HG03039 (cell line): ENCODE measurements at regions not wholly inside any gene's neighbourhood (a gene's known extent, or its start where the extent isn't known, plus 50 kb on each side); places are given as distances from the start of the nearest gene placed in this dataset.

Experiments used
- ATAC-seq: cut with Tn5 transposase; IDR thresholded peaks from one replicate; pipeline ENCODE4 v1.9.1; 2021; ENCODE audit warnings: mild to moderate bottlenecking, moderate library complexity; ENCODE audit not compliant: unreplicated experiment

GRCh38 chr3:118262800-118263402, 771.7 kb downstream of the IGSF11 start:
- no peak for ATAC-seq

GRCh38 chr3:118267588-118267987, 767.1 kb downstream of the IGSF11 start:
- ATAC-seq, result no peak

- ATAC-seq, result no peak
Measured at GRCh38 chr3:118269537-118270125, 765.0 kb downstream of the IGSF11 start.

GRCh38 chr3:118272991-118273390, 761.7 kb downstream of the IGSF11 start:
- ATAC-seq, result no peak

- ATAC-seq, result no peak
Measured at GRCh38 chr3:118277814-118278213, 756.8 kb downstream of the IGSF11 start.

GRCh38 chr3:118292841-118293240, 741.8 kb downstream of the IGSF11 start:
- no peak for ATAC-seq

DNA sequence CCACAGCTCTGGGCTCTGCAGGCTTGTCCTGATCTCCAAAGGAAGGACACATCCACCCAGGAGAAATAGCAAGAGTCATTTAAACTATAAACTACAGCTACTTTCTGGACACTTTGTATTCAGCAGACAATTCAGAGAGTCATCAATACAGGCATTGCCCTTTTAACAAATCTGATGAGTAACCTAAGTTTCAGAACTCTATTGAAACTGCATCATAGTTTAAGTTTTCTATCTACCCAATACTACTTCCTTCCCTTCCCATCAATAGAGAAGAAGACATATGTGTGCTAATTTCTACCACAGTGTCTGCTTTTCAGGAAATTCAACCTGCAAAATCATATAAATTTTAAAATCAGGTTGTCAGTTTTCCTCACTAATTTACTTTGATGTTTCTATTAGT, 736.5 kb downstream of the IGSF11 start:
- ATAC-seq, result no peak

- no peak for ATAC-seq
Measured at GRCh38 chr3:118304557-118304956, 730.1 kb downstream of the IGSF11 start.

- no peak for ATAC-seq
Measured at GRCh38 chr3:118332699-118333098, 701.9 kb downstream of the IGSF11 start.

GRCh38 chr3:118337649-118338048, 697.0 kb downstream of the IGSF11 start:
- ATAC-seq, result no peak

GRCh38 chr3:118347396-118348168, 687.1 kb downstream of the IGSF11 start:
- no peak for ATAC-seq

- no peak for ATAC-seq
Measured at GRCh38 chr3:118348169-118348557, 686.5 kb downstream of the IGSF11 start.

GRCh38 chr3:118354556-118354955, 680.1 kb downstream of the IGSF11 start:
- ATAC-seq, result no peak

- no peak for ATAC-seq
Measured at GRCh38 chr3:118369892-118370491, 664.7 kb downstream of the IGSF11 start.

DNA sequence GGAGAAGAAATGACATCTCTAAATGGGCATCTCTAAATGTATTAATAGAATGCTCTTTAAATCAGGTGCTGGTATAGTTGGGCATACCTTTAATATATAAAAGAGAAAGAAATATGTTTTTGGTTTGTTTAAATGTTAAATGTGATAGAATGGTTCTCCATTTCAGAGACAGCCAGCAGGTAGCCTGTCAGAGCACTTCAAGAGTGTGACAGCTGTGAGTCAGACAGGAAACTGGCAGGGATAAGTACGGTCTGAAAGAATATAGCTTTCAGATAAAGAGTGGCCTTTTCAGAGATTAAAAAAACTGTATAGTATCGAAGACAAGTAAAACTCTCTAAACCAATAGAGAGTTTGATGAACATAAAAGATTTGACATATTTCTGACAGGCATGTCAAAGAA, 654.1 kb downstream of the IGSF11 start:
- ATAC-seq, result no peak

- no peak for ATAC-seq
Measured at GRCh38 chr3:118396491-118396890, 638.2 kb downstream of the IGSF11 start.

DNA sequence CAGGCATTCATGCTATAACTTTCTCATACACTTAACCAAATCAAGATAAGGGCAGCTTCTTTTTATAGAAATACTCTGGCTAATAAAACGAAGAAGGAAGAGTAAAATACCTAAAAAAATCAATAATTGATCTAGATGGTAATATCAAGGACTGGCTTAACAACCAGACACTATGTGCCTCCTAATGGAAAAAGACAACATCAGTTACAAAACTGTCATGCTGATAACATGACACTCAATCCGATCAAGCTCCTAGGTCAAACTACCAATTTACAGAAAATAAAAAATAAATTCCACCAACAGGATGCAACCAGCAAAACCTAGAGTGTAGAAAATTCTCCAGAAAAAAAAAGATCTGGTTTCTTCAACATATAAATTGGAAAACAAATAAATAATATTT, 634.6 kb downstream of the IGSF11 start:
- ATAC-seq, result no peak

DNA sequence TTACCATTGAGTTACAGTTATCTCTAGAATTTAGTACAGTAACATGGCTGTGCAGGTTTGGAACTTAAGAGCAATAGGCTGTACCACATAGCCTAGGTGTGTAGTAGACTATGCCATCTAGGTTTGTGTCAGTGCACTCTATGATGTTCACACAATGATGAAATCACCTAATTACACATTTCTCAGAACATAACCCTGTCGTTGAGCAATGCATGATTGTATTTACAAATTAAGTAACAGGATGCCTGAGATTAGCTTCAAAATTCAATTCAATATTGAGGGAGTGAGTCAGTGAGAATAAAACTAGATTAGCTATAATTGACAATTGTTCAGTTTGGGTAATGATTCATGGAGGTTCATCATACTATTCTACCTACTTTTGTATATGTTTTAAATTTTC, 633.8 kb downstream of the IGSF11 start:
- ATAC-seq, result no peak

GRCh38 chr3:118401887-118402286, 632.8 kb downstream of the IGSF11 start:
- ATAC-seq, result no peak

DNA sequence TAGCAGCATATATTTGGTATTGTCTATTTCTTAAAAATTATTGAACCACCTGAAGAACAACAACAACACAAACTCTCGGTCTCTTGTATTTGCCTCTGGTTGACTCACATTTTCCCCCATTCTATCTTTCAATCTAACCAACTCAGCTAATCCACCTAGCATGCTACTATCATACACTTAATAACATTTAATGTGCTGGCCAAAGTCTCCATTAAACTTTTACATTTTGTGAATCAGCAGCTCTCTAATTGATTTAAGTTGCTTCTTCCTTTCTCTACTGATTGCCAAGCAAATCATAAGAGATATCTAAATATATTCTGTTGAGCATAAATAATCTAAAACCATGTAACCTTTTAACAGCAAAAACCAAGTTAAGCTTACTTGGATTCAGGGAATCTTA, 631.7 kb downstream of the IGSF11 start:
- no peak for ATAC-seq

DNA sequence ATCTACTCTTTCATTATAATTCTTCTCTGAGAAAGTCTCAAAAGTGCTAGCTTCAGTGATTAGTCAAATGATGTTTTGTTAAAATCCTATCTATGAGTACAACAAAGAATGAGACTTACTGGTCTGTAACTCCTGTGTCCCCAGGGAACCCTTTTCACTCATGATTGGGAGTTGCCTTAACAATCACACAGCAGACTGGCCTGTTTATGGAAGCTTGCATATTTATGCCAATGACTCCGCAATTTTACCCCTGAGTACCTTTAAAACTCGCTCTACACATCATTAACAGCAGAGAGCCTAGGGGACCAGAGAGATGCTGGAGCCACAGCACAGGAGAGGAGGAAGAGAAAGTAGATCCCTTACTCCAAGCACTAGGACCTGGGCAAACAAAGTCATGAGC, 628.1 kb downstream of the IGSF11 start:
- no peak for ATAC-seq

DNA sequence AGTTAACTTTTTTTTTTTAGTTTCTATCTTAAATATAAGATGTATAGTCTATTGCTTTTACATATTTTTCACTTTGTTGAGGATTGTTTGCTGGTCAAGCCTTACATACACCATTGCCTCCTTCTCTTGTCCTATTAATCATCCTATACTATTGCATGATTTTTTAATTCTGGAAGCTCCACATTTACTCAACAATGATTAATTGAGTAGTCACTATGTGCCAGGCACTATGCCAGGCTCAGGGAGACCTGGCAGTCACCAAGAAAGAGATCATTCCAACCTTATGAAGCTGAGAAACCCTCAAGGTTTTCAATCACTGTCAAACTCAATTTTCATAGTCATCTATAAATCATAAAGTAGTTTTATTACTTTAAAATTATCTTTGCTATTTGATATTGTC, 626.2 kb downstream of the IGSF11 start:
- ATAC-seq, result no peak
